ENCODE measurements at regions not wholly inside any gene's neighbourhood (a gene's known extent, or its start where the extent isn't known, plus 50 kb on each side); places are given as distances from the start of the nearest gene placed in this dataset.

DNA sequence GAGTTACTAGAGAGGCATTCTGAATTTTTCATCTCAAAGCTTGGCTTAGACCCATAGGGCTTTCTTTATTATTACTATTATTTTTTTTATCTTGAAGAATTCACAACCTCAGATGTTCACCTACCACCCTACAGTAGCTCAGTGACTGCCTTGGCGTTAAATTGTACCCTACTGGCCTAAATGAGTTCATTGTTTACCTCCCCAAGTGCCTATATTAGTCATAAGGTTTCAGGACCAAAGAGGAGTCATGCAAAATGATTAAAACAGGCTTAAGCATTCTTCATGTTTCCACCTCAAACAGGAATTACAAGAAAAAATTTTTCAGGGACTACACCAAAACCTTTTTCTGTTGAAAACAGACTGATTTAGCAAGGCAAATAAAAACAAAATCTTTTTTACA lies 751.5 kb downstream of the SQOR start:
- Histone ChIP-seq H3K9me3 (no peaks in the 10 kb centered on the region), H3K4me2 (no peak overlapping the region), H3K4me1 (no peaks in the 10 kb centered on the region), H3K4me3 (no peak overlapping the region), H3K27ac (no peak overlapping the region)
- POLR2A ChIA-PET: no interaction called here
- ATAC-seq: no peak
- WGBS (ENCODE audit: missing lambda C conversion rate): 0% methylated on average over 1 of the region's 1 CpG
- TF ChIP-seq POLR2A (IDR thresholded peaks at IDR 0.05; ENCODE audit: low read length) (no peak), PHF8 (IDR thresholded peaks at IDR 0.05; ENCODE audit: borderline replicate concordance, low read depth) (no peak), RFX5 (IDR thresholded peaks at IDR 0.05) (no peak), ZC3H11A (IDR thresholded peaks at IDR 0.05) (no peak), CBX2 (IDR thresholded peaks at IDR 0.05; ENCODE audit: borderline replicate concordance, low read depth) (no peak), SREBF2 (IDR thresholded peaks at IDR 0.05) (no peak), NPAS2 (CRISPR knock-in tag; IDR thresholded peaks at IDR 0.05; ENCODE audit: borderline replicate concordance) (no peak), JUNB (IDR thresholded peaks at IDR 0.05) (no peak), E2F6 (IDR thresholded peaks at IDR 0.05; ENCODE audit: borderline replicate concordance, low read depth) (no peak), MAFK (IDR thresholded peaks at IDR 0.05; ENCODE audit: partially characterized antibody) (no peak), CHD2 (IDR thresholded peaks at IDR 0.05; ENCODE audit: low read length, partially characterized antibody) (no peak), RARB (CRISPR knock-in tag; IDR thresholded peaks at IDR 0.05) (no peak), ZNF302 (CRISPR knock-in tag; IDR thresholded peaks at IDR 0.05) (no peak), GATA3 (IDR thresholded peaks at IDR 0.05; ENCODE audit: borderline replicate concordance) (no peak), HOXA7 (CRISPR knock-in tag; IDR thresholded peaks at IDR 0.05) (no peak), EHF (CRISPR knock-in tag; IDR thresholded peaks at IDR 0.05) (no peak)
- TF ChIP-seq, protein P1, sequence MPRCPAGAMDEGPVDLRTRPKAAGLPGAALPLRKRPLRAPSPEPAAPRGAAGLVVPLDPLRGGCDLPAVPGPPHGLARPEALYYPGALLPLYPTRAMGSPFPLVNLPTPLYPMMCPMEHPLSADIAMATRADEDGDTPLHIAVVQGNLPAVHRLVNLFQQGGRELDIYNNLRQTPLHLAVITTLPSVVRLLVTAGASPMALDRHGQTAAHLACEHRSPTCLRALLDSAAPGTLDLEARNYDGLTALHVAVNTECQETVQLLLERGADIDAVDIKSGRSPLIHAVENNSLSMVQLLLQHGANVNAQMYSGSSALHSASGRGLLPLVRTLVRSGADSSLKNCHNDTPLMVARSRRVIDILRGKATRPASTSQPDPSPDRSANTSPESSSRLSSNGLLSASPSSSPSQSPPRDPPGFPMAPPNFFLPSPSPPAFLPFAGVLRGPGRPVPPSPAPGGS (IDR thresholded peaks at IDR 0.05): no peak
- no peak for FAIRE-seq
- CTCF ChIA-PET: no interaction called here
- no peak for DNase-seq (ENCODE audit: low read depth in 1 of 2, low spot score in 1 of 2)

- Histone ChIP-seq H3K27ac (no peak overlapping the region), H3K9me3 (no peaks in the 10 kb centered on the region), H3K4me3 (no peak overlapping the region), H3K4me2 (no peak overlapping the region), H3K4me1 (no peaks in the 10 kb centered on the region)
- ATAC-seq: no peak
- ChIA-PET CTCF (no interaction called here), POLR2A (no interaction called here)
- FAIRE-seq: no peak
- no peak for DNase-seq (ENCODE audit: low read depth in 1 of 2, low spot score in 1 of 2)
- TF ChIP-seq HOXA7 (CRISPR knock-in tag; IDR thresholded peaks at IDR 0.05) (no peak), ZC3H11A (IDR thresholded peaks at IDR 0.05) (no peak), POLR2AphosphoS2 (conservative IDR thresholded peaks at IDR 0.05; ENCODE audit: low read length) (no peak), RARB (CRISPR knock-in tag; IDR thresholded peaks at IDR 0.05) (no peak), ESRRA (IDR thresholded peaks at IDR 0.05; ENCODE audit: borderline replicate concordance, low read length) (no peak), MAZ (IDR thresholded peaks at IDR 0.05; ENCODE audit: borderline replicate concordance, low read depth, low read length) (no peak), GATA3 (IDR thresholded peaks at IDR 0.05; ENCODE audit: borderline replicate concordance) (no peak), JUNB (IDR thresholded peaks at IDR 0.05) (no peak), HDAC2 (IDR thresholded peaks at IDR 0.05) (no peak), EP300 (IDR thresholded peaks at IDR 0.05) (no peak), FOSB (CRISPR knock-in tag; IDR thresholded peaks at IDR 0.05) (no peak), MAFK (IDR thresholded peaks at IDR 0.05; ENCODE audit: partially characterized antibody) (no peak), NFE2L2 (conservative IDR thresholded peaks at IDR 0.05; ENCODE audit: low read length) (no peak), E2F6 (IDR thresholded peaks at IDR 0.05; ENCODE audit: borderline replicate concordance, low read depth) (no peak), RFX5 (IDR thresholded peaks at IDR 0.05) (no peak), RCOR1 (IDR thresholded peaks at IDR 0.05; ENCODE audit: low read depth, low read length) (no peak), HMGXB4 (CRISPR knock-in tag; IDR thresholded peaks at IDR 0.05; ENCODE audit: borderline replicate concordance) (no peak)
- TF ChIP-seq, protein P1 (IDR thresholded peaks at IDR 0.05): no peak
- TF ChIP-seq, protein P2, sequence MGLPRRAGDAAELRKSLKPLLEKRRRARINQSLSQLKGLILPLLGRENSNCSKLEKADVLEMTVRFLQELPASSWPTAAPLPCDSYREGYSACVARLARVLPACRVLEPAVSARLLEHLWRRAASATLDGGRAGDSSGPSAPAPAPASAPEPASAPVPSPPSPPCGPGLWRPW (IDR thresholded peaks at IDR 0.05): no peak
- TF ChIP-seq, protein P3, sequence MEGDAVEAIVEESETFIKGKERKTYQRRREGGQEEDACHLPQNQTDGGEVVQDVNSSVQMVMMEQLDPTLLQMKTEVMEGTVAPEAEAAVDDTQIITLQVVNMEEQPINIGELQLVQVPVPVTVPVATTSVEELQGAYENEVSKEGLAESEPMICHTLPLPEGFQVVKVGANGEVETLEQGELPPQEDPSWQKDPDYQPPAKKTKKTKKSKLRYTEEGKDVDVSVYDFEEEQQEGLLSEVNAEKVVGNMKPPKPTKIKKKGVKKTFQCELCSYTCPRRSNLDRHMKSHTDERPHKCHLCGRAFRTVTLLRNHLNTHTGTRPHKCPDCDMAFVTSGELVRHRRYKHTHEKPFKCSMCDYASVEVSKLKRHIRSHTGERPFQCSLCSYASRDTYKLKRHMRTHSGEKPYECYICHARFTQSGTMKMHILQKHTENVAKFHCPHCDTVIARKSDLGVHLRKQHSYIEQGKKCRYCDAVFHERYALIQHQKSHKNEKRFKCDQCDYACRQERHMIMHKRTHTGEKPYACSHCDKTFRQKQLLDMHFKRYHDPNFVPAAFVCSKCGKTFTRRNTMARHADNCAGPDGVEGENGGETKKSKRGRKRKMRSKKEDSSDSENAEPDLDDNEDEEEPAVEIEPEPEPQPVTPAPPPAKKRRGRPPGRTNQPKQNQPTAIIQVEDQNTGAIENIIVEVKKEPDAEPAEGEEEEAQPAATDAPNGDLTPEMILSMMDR (IDR thresholded peaks at IDR 0.05): no peak
- WGBS (ENCODE audit: missing lambda C conversion rate): 0% methylated on average over 4 of the region's 4 CpGs
Observed at GRCh38 chr15:46389739-46390138, 754.9 kb downstream of the SQOR start.

Measured in A549 (cell line).